Ishikawa (cell line): ENCODE measurements at regions not wholly inside any gene's neighbourhood (a gene's known extent, or its start where the extent isn't known, plus 50 kb on each side); places are given as distances from the start of the nearest gene placed in this dataset.

ENCODE experiments used
- CREB1 ChIP-seq: IDR thresholded peaks from 2 replicates; pipeline ENCODE4 v1.6.1; 2012; ENCODE audit warnings: low read depth
- RAD21 ChIP-seq: IDR thresholded peaks from 2 replicates; pipeline ENCODE4 v1.6.1; 2012; ENCODE audit warnings: low read depth
- REST ChIP-seq: IDR thresholded peaks from 2 replicates; pipeline ENCODE4 v1.6.1; 2012; ENCODE audit warnings: low read depth, mild to moderate bottlenecking
- TAF1 ChIP-seq: IDR thresholded peaks from 2 replicates; pipeline ENCODE4 v1.6.1; 2012; ENCODE audit warnings: low read depth, mild to moderate bottlenecking
- TEAD4 ChIP-seq: IDR thresholded peaks from 2 replicates; pipeline ENCODE4 v1.6.1; 2012

GRCh38 chr18:73785300-73785699 lies 362.3 kb downstream of the FBXO15 start:
- TF ChIP-seq RAD21 (no peak), CREB1 (no peak), TEAD4 (no peak), TAF1 (no peak), REST (no peak)
